H1 (cell line): ENCODE measurements at regions not wholly inside any gene's neighbourhood (a gene's known extent, or its start where the extent isn't known, plus 50 kb on each side); places are given as distances from the start of the nearest gene placed in this dataset.

Source experiments
- CTCF ChIA-PET: fragments of 300-600 bp; sonication (Branson Sonifier 250); formaldehyde crosslinking; loops from one replicate; lab custom pipeline; 2021; ENCODE audit not compliant: partially characterized antibody; lab: Charles Lee
- POLR2A ChIA-PET: fragments of 300-600 bp; sonication (Branson Sonifier 250); formaldehyde crosslinking; loops from one replicate; lab custom pipeline; 2021; ENCODE audit warnings: inconsistent platforms; ENCODE audit not compliant: partially characterized antibody; lab: Charles Lee
- DNase-seq, 2 experiments: peaks; one replicate each; pipeline versions ENCODE4 v3.0.0 to v3.0.0-alpha.2; 2010 to 2022; ENCODE audit warnings: low spot score in 2 of 2, low read depth in 1 of 2, mixed read lengths in 1 of 2
- FAIRE-seq: peaks from 2 replicates; lab custom pipeline; 2011; peaks lifted over from hg19 to GRCh38; lab: Jason Lieb, UNC
- H2AFZ ChIP-seq: 2 replicates; pipeline ENCODE4 v1.8.1; 2012; ENCODE audit warnings: low read length, inconsistent platforms
- H2AK5ac ChIP-seq: 2 replicates; pipeline ENCODE4 v1.6.1; 2013; ENCODE audit warnings: low read depth, low read length
- H2BK120ac ChIP-seq: replicated peaks from 2 replicates; pipeline ENCODE3; 2013; ENCODE audit warnings: low read depth, low read length, inconsistent platforms
- H2BK12ac ChIP-seq: 2 replicates; pipeline ENCODE4 v1.6.1; 2013; ENCODE audit warnings: low read depth, low read length
- H2BK15ac ChIP-seq: 2 replicates; pipeline ENCODE4 v1.6.1; 2013; ENCODE audit warnings: low read length
- H2BK20ac ChIP-seq: 2 replicates; pipeline ENCODE4 v1.6.1; 2013; ENCODE audit warnings: low read length
- H2BK5ac ChIP-seq: 2 replicates; pipeline ENCODE4 v1.6.1; 2013; ENCODE audit warnings: low read depth, low read length
- H3K14ac ChIP-seq: 2 replicates; pipeline ENCODE4 v1.6.1; 2013; ENCODE audit warnings: inconsistent platforms; ENCODE audit not compliant: insufficient read length
- H3K18ac ChIP-seq: 2 replicates; pipeline ENCODE4 v1.6.1; 2013; ENCODE audit warnings: low read length; ENCODE audit errors: extremely low read depth
- H3K23ac ChIP-seq: 2 replicates; pipeline ENCODE4 v1.6.1; 2013; ENCODE audit warnings: inconsistent platforms; ENCODE audit not compliant: insufficient read length
- H3K23me2 ChIP-seq: 2 replicates; pipeline ENCODE4 v1.6.1; 2013; ENCODE audit warnings: low read depth, low read length
- H3K27ac ChIP-seq: 2 replicates; pipeline ENCODE4 v1.6.1; 2011; ENCODE audit warnings: low read depth, low read length, inconsistent platforms
- H3K27me3 ChIP-seq, 4 experiments: replicated peaks in 1 of 4; 1 replicate in 1 of 4; 2 replicates in 3 of 4; pipeline versions ENCODE4 v1.6.1 to v1.8.1; 2011 to 2013; ENCODE audit warnings: low read length in 3 of 4, mild to moderate bottlenecking in 3 of 4, inconsistent platforms in 2 of 4, mixed read lengths in 2 of 4, moderate library complexity in 1 of 4; ENCODE audit not compliant: control insufficient read depth in 3 of 4, insufficient read depth in 3 of 4; ENCODE audit errors: extremely low read depth in 1 of 4
- H3K36me3 ChIP-seq, 4 experiments: 2 replicates each; pipeline versions ENCODE4 v1.6.1 to v1.8.1; 2011 to 2013; ENCODE audit warnings: mild to moderate bottlenecking in 4 of 4, low read length in 3 of 4, moderate library complexity in 2 of 4, control low read depth in 1 of 4, inconsistent platforms in 1 of 4; ENCODE audit not compliant: insufficient read depth in 4 of 4, control insufficient read depth in 2 of 4
- H3K4ac ChIP-seq: replicated peaks from 2 replicates; pipeline ENCODE3; 2013; ENCODE audit warnings: low read length, low read depth, mixed read lengths, inconsistent platforms; ENCODE audit not compliant: insufficient read length
- H3K4me1 ChIP-seq, 4 experiments: replicated peaks in 1 of 4; 1 replicate in 1 of 4; 2 replicates in 3 of 4; pipeline versions ENCODE4 v1.6.1 to v1.8.1; 2011 to 2013; ENCODE audit warnings: low read length in 3 of 4, inconsistent platforms in 2 of 4, mixed read lengths in 1 of 4; ENCODE audit not compliant: insufficient read depth in 4 of 4, control insufficient read depth in 3 of 4
- H3K4me2 ChIP-seq, 2 experiments: 2 replicates each; pipeline versions ENCODE4 v1.6.1 to v1.8.1; 2011 to 2013; ENCODE audit warnings: low read depth in 2 of 2, low read length in 2 of 2, control low read depth in 1 of 2, inconsistent platforms in 1 of 2, mild to moderate bottlenecking in 1 of 2; ENCODE audit not compliant: insufficient read depth in 1 of 2
- H3K4me3 ChIP-seq, 4 experiments: fragments of 200-600, 300-600 bp in 1 of 4; sonication (generic), shearing (Covaris generic), sonication (Bioruptor Twin) in 1 of 4; 2 replicates each; pipeline versions ENCODE4 v1.5.1 to v1.8.1; 2011 to 2016; ENCODE audit warnings: low read length in 4 of 4, low read depth in 3 of 4, control low read depth in 2 of 4, inconsistent platforms in 2 of 4, mild to moderate bottlenecking in 2 of 4, mixed read lengths in 1 of 4, moderate library complexity in 1 of 4; ENCODE audit not compliant: insufficient read depth in 2 of 4; ENCODE audit errors: extremely low read depth in 1 of 4
- H3K56ac ChIP-seq: replicated peaks from 2 replicates; pipeline ENCODE3; 2013; ENCODE audit warnings: low read depth, mild to moderate bottlenecking, mixed read lengths, low read length, inconsistent platforms; ENCODE audit not compliant: insufficient read length
- H3K79me1 ChIP-seq: 2 replicates; pipeline ENCODE4 v1.6.1; 2013; ENCODE audit warnings: low read depth, low read length, control low read depth
- H3K79me2 ChIP-seq, 2 experiments: 2 replicates each; pipeline versions ENCODE4 v1.6.1 to v1.8.1; 2012 to 2013; ENCODE audit warnings: low read length in 2 of 2, mild to moderate bottlenecking in 2 of 2, inconsistent platforms in 1 of 2; ENCODE audit not compliant: insufficient read depth in 2 of 2, control insufficient read depth in 1 of 2
- H3K9ac ChIP-seq, 4 experiments: replicated peaks in 1 of 4; 1 replicate in 1 of 4; 2 replicates in 3 of 4; pipeline versions ENCODE4 v1.6.1 to v1.8.1; 2011 to 2013; ENCODE audit warnings: low read depth in 3 of 4, low read length in 3 of 4, control low read depth in 2 of 4, mild to moderate bottlenecking in 2 of 4, moderate library complexity in 2 of 4, inconsistent platforms in 1 of 4; ENCODE audit errors: extremely low read depth in 1 of 4
- H3K9me3 ChIP-seq, 2 experiments: 2 replicates each; pipeline versions ENCODE4 v1.6.1 to v1.8.1; 2012 to 2013; ENCODE audit warnings: mild to moderate bottlenecking in 2 of 2, moderate library complexity in 2 of 2, control low read depth in 1 of 2, inconsistent platforms in 1 of 2, low read depth in 1 of 2, low read length in 1 of 2, mixed read lengths in 1 of 2; ENCODE audit not compliant: insufficient read depth in 2 of 2
- H4K20me1 ChIP-seq, 2 experiments: replicated peaks in 1 of 2; 2 replicates each; pipeline versions ENCODE3 to v1.8.1; 2011 to 2013; ENCODE audit warnings: inconsistent platforms in 2 of 2, low read length in 2 of 2, mild to moderate bottlenecking in 1 of 2; ENCODE audit not compliant: insufficient read depth in 2 of 2, control insufficient read depth in 1 of 2
- H4K5ac ChIP-seq: 2 replicates; pipeline ENCODE4 v1.6.1; 2013; ENCODE audit warnings: low read length, low read depth, mixed read lengths, inconsistent platforms; ENCODE audit not compliant: insufficient read length
- H4K8ac ChIP-seq: 2 replicates; pipeline ENCODE4 v1.8.0; 2013; ENCODE audit warnings: mild to moderate bottlenecking, moderate library complexity, low read length, inconsistent platforms; ENCODE audit not compliant: insufficient read depth; ENCODE audit errors: extremely low read depth
- H4K91ac ChIP-seq: replicated peaks from 2 replicates; pipeline ENCODE3; 2013; ENCODE audit warnings: low read length, mixed read lengths, inconsistent platforms; ENCODE audit not compliant: insufficient read length
- BRCA1 ChIP-seq: IDR thresholded peaks from 2 replicates; pipeline ENCODE4 v1.6.1; 2012; ENCODE audit warnings: low read depth, low read length, improper control_type of control experiment
- JUN ChIP-seq: IDR thresholded peaks from 2 replicates; pipeline ENCODE4 v1.6.1; 2011; ENCODE audit warnings: low read depth, mild to moderate bottlenecking, improper control_type of control experiment, low read length
- KDM5A ChIP-seq: fragments of 200-600 bp; IDR thresholded peaks from 2 replicates; pipeline ENCODE4 v1.7.1; 2012; ENCODE audit warnings: mild to moderate bottlenecking, low read length, inconsistent platforms, mixed read lengths
- POLR2AphosphoS5 ChIP-seq: IDR thresholded peaks from 2 replicates; pipeline ENCODE4 v1.6.1; 2011; ENCODE audit warnings: low read depth, low read length
- POU5F1 ChIP-seq: IDR thresholded peaks from 2 replicates; pipeline ENCODE4 v1.6.1; 2011; ENCODE audit warnings: low read depth, mild to moderate bottlenecking, low read length, moderate library complexity
- RNF2 ChIP-seq: fragments of 200-900, 300-1000 bp; sonication (generic); IDR thresholded peaks from 2 replicates; pipeline ENCODE4 v1.7.1; 2016; ENCODE audit warnings: borderline replicate concordance, low read depth, mild to moderate bottlenecking, antibody characterized with exemption, low read length; ENCODE audit not compliant: poor library complexity, severe bottlenecking; ENCODE audit errors: missing control alignments
- TAF7 ChIP-seq: optimal IDR thresholded peaks from 2 replicates; pipeline ENCODE3; 2011; ENCODE audit warnings: low read depth, mild to moderate bottlenecking, inconsistent platforms, low read length, moderate library complexity, borderline replicate concordance
- WGBS, 2 experiments: shearing (Covaris generic) in 1 of 2; methylation state at CpG; one replicate each; pipeline versions ENCODE4 v1.1.6 to v1.1.7; 2013 to 2015; ENCODE audit warnings: low lambda C conversion rate in 2 of 2, mixed read lengths in 2 of 2, inconsistent platforms in 1 of 2, low coverage in 1 of 2, missing lambda C conversion rate in 1 of 2; ENCODE audit not compliant: insufficient replicate concordance in 2 of 2, insufficient coverage in 1 of 2, insufficient read length in 1 of 2; ENCODE audit errors: extremely low coverage in 1 of 2, missing lambda C conversion rate in 1 of 2; 5-methylcytosine and 5-hydroxymethylcytosine counted together

DNA sequence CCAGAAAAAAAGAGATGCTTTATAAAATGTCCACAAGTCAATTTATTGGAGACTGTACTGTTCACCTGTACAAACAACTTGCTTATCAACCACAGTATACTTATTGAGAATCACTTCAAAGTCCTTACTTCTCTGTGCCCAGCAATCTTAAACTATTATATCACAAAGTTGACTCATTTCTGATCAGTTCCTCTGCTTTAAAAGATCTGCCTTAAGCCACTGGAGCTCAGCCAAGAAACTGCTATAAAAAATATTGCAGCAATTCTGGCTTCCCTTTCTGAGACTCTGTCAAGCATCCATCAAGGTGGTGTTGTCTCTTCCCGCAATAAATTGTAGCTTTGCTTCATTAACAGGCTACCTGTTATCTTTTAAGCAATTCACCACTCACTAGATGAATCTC is 375.2 kb upstream of the SPHKAP start:
- Histone ChIP-seq H3K36me3 (no peaks in the 10 kb centered on the region), H3K4me3 (no peak overlapping the region), H3K9me3 (no peaks in the 10 kb centered on the region), H2BK5ac (no peak overlapping the region), H3K79me2 (no peaks in the 10 kb centered on the region), H2BK120ac (no peak overlapping the region), H2BK12ac (no peak overlapping the region), H4K5ac (no peak overlapping the region), H3K4me1 (no peaks in the 10 kb centered on the region), H4K91ac (no peak overlapping the region), H3K18ac (no peak overlapping the region), H3K4ac (no peak overlapping the region), H3K79me1 (no peaks in the 10 kb centered on the region), H3K14ac (no peak overlapping the region), H2AK5ac (no peak overlapping the region), H2AFZ (no peak overlapping the region), H3K23me2 (no peaks in the 10 kb centered on the region), H3K56ac (no peak overlapping the region), H3K9ac (no peak overlapping the region), H3K23ac (no peak overlapping the region), H3K27ac (no peak overlapping the region), H3K4me2 (no peak overlapping the region), H2BK20ac (no peak overlapping the region), H2BK15ac (no peak overlapping the region), H4K8ac (no peak overlapping the region), H4K20me1 (no peaks in the 10 kb centered on the region), H3K27me3 (no peaks in the 10 kb centered on the region)
- DNase-seq (no peak), FAIRE-seq (no peak)
- WGBS, 2 experiments = 100% methylated on average over 1 of the region's 1 CpG; no CpG with 5 or more reads in 1 of the 2 experiments
- TF ChIP-seq POU5F1 = no peak
- TF ChIP-seq POLR2AphosphoS5 = no peak
- no peak for TF ChIP-seq RNF2
- no peak for TF ChIP-seq BRCA1
- no peak for TF ChIP-seq KDM5A
- no peak for TF ChIP-seq JUN
- TF ChIP-seq TAF7 = no peak
- CTCF ChIA-PET = no interaction called here
- POLR2A ChIA-PET = no interaction called here
